ENCODE measurements at regions not wholly inside any gene's neighbourhood (a gene's known extent, or its start where the extent isn't known, plus 50 kb on each side); places are given as distances from the start of the nearest gene placed in this dataset.

GRCh38 chr14:56884617-56885016 lies 74.3 kb upstream of the OTX2 start:
- no peak for TF ChIP-seq CTCF (IDR thresholded peaks at IDR 0.05)
- no peak for TF ChIP-seq NR1H2 (CRISPR knock-in tag; IDR thresholded peaks at IDR 0.05)
- TF ChIP-seq, protein P1, sequence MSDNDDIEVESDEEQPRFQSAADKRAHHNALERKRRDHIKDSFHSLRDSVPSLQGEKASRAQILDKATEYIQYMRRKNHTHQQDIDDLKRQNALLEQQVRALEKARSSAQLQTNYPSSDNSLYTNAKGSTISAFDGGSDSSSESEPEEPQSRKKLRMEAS (CRISPR knock-in tag; IDR thresholded peaks at IDR 0.05): no peak
- no peak for TF ChIP-seq CBFB (CRISPR knock-in tag; IDR thresholded peaks at IDR 0.05; ENCODE audit: low read depth)
- no peak for TF ChIP-seq JUN (CRISPR knock-in tag; IDR thresholded peaks at IDR 0.05)
- TF ChIP-seq PREB (CRISPR knock-in tag; IDR thresholded peaks at IDR 0.05; ENCODE audit: borderline replicate concordance): no peak
- TF ChIP-seq NR3C1 (CRISPR knock-in tag; conservative IDR thresholded peaks at IDR 0.05; ENCODE audit: low read depth): no peak
- no peak for TF ChIP-seq GRHL2 (CRISPR knock-in tag; IDR thresholded peaks at IDR 0.05; ENCODE audit: insufficient replicate concordance, severe bottlenecking)
- TF ChIP-seq USF2 (CRISPR knock-in tag; IDR thresholded peaks at IDR 0.05): no peak
- no peak for TF ChIP-seq HMGXB4 (CRISPR knock-in tag; IDR thresholded peaks at IDR 0.05)
- TF ChIP-seq ZBTB21 (CRISPR knock-in tag; IDR thresholded peaks at IDR 0.05; ENCODE audit: borderline replicate concordance): no peak

Measured in WTC11 (cell line).